NCI-H146 (cell line): ENCODE measurements at regions not wholly inside any gene's neighbourhood (a gene's known extent, or its start where the extent isn't known, plus 50 kb on each side); places are given as distances from the start of the nearest gene placed in this dataset.
"Not testable (repeated sequence)": the region's sequence is repeated elsewhere in the genome, so short reads cannot be mapped to it uniquely, and the experiment has no call there.

Experiments
- DNase-seq: peaks from one replicate; lab custom pipeline; 2025; lab: John Stamatoyannopoulos, UW

GRCh38 chrX:137646472-137646871 is 80.5 kb downstream of the ZIC3 start:
- no peak for DNase-seq

DNA sequence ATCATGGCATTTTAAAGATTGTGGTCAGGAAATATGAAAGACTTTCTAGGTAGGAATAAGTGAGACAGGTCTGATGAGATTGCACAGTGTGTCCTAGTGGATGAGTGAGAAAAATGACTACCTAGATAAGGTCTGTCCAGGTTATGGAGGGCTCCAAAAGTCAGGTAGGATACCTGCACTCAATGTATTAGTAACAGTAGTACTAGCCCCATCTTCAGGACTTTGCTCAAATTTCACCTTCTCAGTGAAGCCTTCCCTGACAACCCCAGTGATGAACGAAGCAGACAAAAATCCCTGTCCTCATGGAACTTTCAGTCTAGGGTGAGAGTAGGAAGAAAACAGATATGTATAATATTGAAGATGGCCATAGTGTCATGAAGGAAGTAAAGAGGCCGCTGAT is 85.7 kb downstream of the ZIC3 start:
- DNase-seq = no peak

- DNase-seq = no peak
Measured at GRCh38 chrX:137652086-137652485, 86.2 kb downstream of the ZIC3 start.

DNA sequence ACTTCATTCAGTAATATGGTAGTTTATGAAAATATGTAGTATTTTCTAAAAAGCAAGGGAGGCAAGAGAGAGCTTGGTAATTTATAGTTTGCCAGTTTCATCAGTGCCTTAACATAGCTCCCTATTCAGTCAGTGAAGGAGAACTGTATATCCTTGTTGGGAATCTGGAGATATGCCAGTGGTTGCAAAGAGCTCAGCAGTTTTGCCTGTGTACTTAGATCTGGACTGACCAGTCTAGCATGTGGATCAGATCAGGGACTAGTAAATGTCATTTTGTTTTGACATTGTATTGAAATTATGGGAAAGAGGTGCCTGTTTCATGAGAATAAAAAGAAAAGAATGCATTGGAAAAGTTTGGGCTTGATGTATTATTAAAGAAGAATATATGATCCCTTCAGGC is 88.6 kb downstream of the ZIC3 start:
- no peak for DNase-seq

- no peak for DNase-seq
Measured at GRCh38 chrX:137667776-137668175, 101.8 kb downstream of the ZIC3 start.

DNA sequence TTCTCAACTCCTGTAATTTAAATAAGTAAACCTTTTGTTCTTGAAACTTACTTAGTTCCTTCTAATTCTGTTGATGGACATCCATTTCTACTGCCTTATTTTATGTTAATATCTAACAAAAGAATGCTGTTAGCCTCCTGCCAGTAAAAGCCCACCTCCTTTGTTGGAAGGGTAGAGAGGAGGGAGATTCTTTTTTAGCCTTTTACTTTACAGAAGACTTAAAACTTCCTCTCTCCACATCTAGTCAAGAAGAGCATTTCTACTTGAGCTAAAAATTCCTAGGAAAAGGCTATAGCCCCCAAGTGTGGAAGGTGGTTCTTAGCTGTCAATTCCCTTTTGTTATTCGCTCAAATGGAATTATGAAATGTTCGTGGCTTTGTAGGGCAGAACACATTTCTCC is 118.7 kb downstream of the ZIC3 start:
- no peak for DNase-seq

DNA sequence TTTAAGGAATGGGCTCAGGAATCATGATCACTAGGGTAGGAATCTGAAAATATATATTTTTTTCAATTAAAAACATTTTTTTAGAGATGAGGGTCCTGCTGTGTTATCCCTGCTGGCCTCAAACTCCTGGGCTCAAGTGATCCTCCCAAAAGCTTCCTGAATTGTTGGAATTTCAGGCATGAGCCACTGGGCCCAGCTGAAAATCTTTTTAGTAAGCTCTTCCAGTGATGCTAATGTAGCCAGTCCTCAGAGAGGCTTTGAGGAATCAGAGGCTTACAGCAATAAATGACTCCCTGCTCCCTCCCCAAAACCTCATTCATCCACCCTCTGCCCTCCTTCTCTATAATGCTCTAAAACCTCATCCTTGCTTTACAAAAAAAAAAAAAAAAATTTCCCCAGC is 129.5 kb downstream of the ZIC3 start:
- no peak for DNase-seq

DNA sequence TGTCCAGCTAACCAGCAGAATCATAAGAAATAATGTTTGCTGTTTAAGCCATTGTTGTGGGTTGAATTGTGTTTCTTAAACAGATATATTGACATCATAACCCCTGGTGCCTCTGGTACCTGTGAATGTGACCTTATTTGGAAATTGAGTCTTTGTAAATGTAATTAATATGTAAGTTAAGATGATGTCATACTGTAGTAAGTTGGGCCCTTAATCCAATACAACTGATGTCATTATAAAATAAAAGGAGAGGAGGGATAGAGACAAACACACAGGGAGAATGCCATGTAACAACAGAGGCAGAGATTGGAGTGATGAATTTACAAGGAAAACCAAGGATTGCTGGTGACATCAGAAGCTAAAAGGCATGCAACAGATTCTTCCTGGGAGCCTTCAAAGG is 141.4 kb downstream of the ZIC3 start:
- DNase-seq = no peak

DNA sequence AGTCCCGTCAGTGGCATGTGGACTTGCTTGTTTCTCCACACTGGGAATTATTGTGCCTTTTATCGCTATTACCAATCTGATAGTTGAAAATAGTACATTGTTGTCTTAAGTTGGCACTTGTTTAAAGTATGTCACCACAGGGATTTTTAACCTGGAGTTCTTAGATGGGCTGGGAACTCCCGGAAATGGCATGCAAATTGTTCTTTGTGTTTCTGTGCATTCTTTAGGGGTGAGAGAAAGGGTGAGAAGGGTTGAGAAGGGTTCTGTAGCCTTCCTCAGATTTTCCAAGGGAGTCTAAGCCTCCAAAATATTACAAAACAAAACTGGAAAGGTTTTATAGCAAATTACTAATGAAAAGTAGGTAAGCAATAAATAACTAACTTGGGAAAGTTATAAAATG is 176.9 kb downstream of the ZIC3 start:
- DNase-seq = no peak

GRCh38 chrX:137743414-137743813 is 177.5 kb downstream of the ZIC3 start:
- DNase-seq = no peak

- no peak for DNase-seq
Measured at GRCh38 chrX:137746289-137746688, 180.4 kb downstream of the ZIC3 start.

GRCh38 chrX:137747244-137748043 is 181.5 kb downstream of the ZIC3 start:
- peak; percentile 84 for DNase-seq

GRCh38 chrX:137748827-137749226 is 182.9 kb downstream of the ZIC3 start:
- peak; percentile 93 for DNase-seq

DNA sequence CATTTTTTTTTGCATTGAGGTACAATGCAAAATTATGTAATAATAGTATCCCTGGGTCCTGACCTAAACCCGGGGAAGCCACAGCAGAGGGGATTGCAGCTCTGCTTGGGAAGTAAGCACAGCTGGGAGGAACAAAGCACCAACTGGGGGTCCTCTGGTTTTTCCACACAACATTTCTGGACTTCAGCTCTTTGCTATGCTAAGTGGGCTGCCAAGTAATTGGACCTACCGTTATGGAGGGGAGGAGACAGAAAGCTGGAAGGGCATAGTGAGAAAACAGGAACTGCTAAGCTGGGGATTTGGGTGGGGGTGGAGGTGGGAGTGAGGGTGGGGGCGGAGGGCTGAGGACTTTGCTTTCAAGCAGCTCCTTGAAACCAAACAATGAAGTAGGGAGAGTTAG is 183.3 kb downstream of the ZIC3 start:
- DNase-seq = peak; percentile 84

GRCh38 chrX:137771537-137771936 is 205.6 kb downstream of the ZIC3 start:
- DNase-seq = no peak

GRCh38 chrX:137792214-137792613 is 226.3 kb downstream of the ZIC3 start:
- DNase-seq = no peak

DNA sequence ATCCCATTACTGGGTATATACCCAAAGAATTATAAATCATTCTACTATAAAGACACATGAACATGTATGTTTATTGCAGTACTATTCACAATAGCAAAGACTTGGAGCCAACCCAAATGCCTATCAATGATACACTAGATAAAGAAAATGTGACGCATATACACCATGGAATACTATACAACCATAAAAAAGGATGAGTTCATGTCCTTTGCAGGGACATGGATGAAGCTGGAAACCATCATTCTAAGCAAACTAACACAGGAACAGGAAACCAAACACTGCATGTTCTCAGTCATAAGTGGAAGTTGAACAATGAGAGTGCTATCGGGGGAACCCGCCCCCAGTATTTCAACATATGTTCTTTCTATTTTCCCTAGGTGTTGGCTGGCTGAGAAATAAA is 232.0 kb downstream of the ZIC3 start:
- not testable (repeated sequence) for DNase-seq

DNA sequence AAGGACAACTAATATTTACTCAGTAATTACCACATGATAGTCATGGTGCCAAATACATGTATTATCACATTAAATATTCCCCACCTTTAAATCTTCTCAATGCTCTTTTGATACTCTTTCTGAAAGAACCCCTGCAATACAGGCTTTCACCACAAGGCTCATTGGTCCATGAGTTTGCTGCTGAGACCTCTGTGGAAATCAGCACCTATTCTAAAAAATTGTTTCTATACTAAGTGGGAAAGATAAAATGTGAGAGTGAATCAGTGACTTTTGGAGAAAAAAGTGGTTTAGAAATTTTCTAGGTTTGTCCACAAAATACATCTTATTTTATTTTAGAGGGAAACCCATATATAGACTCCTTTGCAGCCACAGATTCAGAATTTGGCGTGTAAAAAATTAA is 257.3 kb downstream of the ZIC3 start:
- DNase-seq = no peak

DNA sequence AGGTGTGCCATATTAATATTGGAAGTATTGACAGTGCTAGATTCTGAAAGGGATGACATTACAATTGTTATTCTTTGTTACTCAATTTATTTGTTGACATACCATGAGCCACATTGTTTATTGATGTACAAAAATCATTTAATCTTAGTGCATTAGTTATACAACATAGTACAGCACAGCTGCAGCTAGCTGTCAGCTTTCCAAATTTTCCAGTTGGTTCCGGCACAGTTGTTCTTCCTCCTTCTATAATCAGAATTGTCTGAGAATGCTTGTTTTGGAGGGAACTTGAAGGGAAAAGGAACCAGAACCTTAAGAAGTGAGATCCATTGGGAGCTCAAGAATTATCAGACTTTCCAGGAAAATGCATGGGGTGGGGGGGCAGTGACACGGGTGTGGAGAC is 281.4 kb downstream of the ZIC3 start:
- no peak for DNase-seq

- no peak for DNase-seq
Measured at GRCh38 chrX:137848266-137848905, 282.5 kb downstream of the ZIC3 start.

- no peak for DNase-seq
Measured at GRCh38 chrX:137852502-137852901, 286.6 kb downstream of the ZIC3 start.

DNA sequence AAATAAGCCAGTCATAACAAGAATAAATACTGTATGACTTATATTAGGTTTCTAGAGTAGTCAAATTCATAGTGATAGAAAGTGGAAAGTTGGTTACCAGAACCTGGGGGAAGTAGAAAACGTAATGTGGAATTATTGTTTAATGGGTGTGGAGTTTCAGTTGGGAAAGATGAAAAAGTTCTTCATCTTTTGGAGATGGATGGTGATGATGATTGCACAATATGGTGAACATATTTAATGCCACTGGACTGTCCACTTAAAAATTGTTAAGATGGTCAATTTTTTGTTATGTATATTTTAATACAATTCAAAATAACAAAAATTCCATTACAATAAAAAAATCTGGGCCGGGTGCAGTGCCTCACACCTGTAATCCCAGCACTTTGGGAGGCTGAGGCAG is 289.6 kb downstream of the ZIC3 start:
- DNase-seq = no peak

DNA sequence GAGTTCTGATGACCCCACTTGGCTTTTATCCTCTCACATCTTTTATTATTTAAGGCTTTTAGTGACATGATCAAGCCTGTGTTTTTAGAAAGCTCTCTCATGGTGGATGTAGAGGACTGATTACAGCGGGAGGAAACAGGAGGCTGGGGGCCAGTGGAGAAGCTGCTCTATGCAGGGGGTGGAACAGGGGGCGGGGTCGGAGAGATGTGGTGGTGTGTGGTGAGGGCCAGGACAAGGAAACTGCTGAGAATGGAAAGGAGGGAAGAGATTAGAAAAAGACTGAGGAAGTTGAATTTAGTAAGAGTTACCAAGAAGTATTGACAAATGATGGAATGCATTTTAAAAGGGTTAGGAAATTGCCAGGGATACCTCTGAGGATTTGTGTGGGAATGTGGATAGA is 292.2 kb downstream of the ZIC3 start:
- no peak for DNase-seq

- no peak for DNase-seq
Measured at GRCh38 chrX:137878401-137878800, 312.5 kb downstream of the ZIC3 start.
